Mesenchymal stem cell (in vitro differentiated cells and primary cell): ENCODE measurements at regions not wholly inside any gene's neighbourhood (a gene's known extent, or its start where the extent isn't known, plus 50 kb on each side); places are given as distances from the start of the nearest gene placed in this dataset.

Experiments
- DNase-seq: peaks from one replicate; pipeline ENCODE4 v3.0.0-alpha.2; 2013
- H2AFZ ChIP-seq: one replicate; pipeline ENCODE4 v1.6.1; 2013; ENCODE audit warnings: low read depth, mild to moderate bottlenecking, control low read depth, inconsistent platforms, low read length, moderate library complexity
- H2AK5ac ChIP-seq: 2 replicates; pipeline ENCODE4 v1.6.1; 2013; ENCODE audit warnings: low read length, moderate library complexity, mild to moderate bottlenecking, inconsistent platforms; ENCODE audit not compliant: severe bottlenecking
- H2BK120ac ChIP-seq: one replicate; pipeline ENCODE4 v1.6.1; 2013; ENCODE audit warnings: low read depth, mild to moderate bottlenecking, inconsistent platforms, low read length, moderate library complexity
- H2BK12ac ChIP-seq, 2 experiments: one replicate each; pipeline ENCODE4 v1.6.1; 2013; ENCODE audit warnings: inconsistent platforms in 2 of 2, low read length in 2 of 2, mild to moderate bottlenecking in 2 of 2, moderate library complexity in 2 of 2, control low read depth in 1 of 2
- H2BK15ac ChIP-seq: one replicate; pipeline ENCODE4 v1.6.1; 2013; ENCODE audit warnings: mild to moderate bottlenecking, low read depth, inconsistent platforms; ENCODE audit not compliant: poor library complexity, severe bottlenecking
- H2BK5ac ChIP-seq: 2 replicates; pipeline ENCODE4 v1.6.1; 2013; ENCODE audit warnings: low read depth, mild to moderate bottlenecking, low read length, control low read depth, inconsistent platforms; ENCODE audit not compliant: poor library complexity, severe bottlenecking
- H3K14ac ChIP-seq, 2 experiments: one replicate each; pipeline ENCODE4 v1.6.1; 2013; ENCODE audit warnings: inconsistent platforms in 2 of 2, low read length in 2 of 2, control low read depth in 1 of 2, mild to moderate bottlenecking in 1 of 2, moderate library complexity in 1 of 2
- H3K18ac ChIP-seq, 2 experiments: one replicate each; pipeline ENCODE4 v1.6.1; 2013; ENCODE audit warnings: inconsistent platforms in 2 of 2, low read length in 2 of 2, control low read depth in 1 of 2, low read depth in 1 of 2, mild to moderate bottlenecking in 1 of 2
- H3K23ac ChIP-seq, 2 experiments: one replicate each; pipeline ENCODE4 v1.6.1; 2013; ENCODE audit warnings: inconsistent platforms in 2 of 2, low read length in 2 of 2, mild to moderate bottlenecking in 2 of 2, moderate library complexity in 2 of 2, control low read depth in 1 of 2
- H3K27ac ChIP-seq: 2 replicates; pipeline ENCODE4 v1.5.1; 2013; ENCODE audit warnings: mild to moderate bottlenecking, moderate library complexity, low read length, control low read depth, inconsistent platforms; ENCODE audit not compliant: poor library complexity, severe bottlenecking
- H3K27me3 ChIP-seq, 2 experiments: 2 replicates each; pipeline versions ENCODE4 v1.6.1 to v1.7.0; 2013; ENCODE audit warnings: low read length in 2 of 2, mild to moderate bottlenecking in 2 of 2, moderate library complexity in 2 of 2, control low read depth in 1 of 2, inconsistent platforms in 1 of 2; ENCODE audit not compliant: control insufficient read depth in 1 of 2, insufficient read depth in 1 of 2
- H3K36me3 ChIP-seq, 2 experiments: 2 replicates each; pipeline versions ENCODE4 v1.6.1 to v1.7.0; 2013; ENCODE audit warnings: low read length in 2 of 2, control low read depth in 1 of 2, inconsistent platforms in 1 of 2, low read depth in 1 of 2, mild to moderate bottlenecking in 1 of 2; ENCODE audit not compliant: insufficient read depth in 2 of 2, control insufficient read depth in 1 of 2
- H3K4ac ChIP-seq, 2 experiments: one replicate each; pipeline ENCODE4 v1.6.1; 2013; ENCODE audit warnings: inconsistent platforms in 2 of 2, low read length in 2 of 2, mild to moderate bottlenecking in 2 of 2, moderate library complexity in 2 of 2, control low read depth in 1 of 2, low read depth in 1 of 2
- H3K4me1 ChIP-seq: 2 replicates; pipeline ENCODE4 v1.6.1; 2013; ENCODE audit warnings: low read depth, low read length, control low read depth; ENCODE audit not compliant: control insufficient read depth, insufficient read depth
- H3K4me2 ChIP-seq: 2 replicates; pipeline ENCODE4 v1.6.1; 2013; ENCODE audit warnings: low read length, mild to moderate bottlenecking, inconsistent platforms; ENCODE audit not compliant: poor library complexity, severe bottlenecking
- H3K4me3 ChIP-seq, 2 experiments: 2 replicates each; pipeline versions ENCODE4 v1.5.1 to v1.7.0; 2013; ENCODE audit warnings: low read length in 2 of 2, mild to moderate bottlenecking in 2 of 2, control low read depth in 1 of 2, low read depth in 1 of 2; ENCODE audit not compliant: insufficient read depth in 1 of 2
- H3K79me1 ChIP-seq: replicated peaks from 2 replicates; pipeline ENCODE4 v1.6.1; 2013; ENCODE audit warnings: mild to moderate bottlenecking, control low read depth, low read length, inconsistent platforms; ENCODE audit not compliant: poor library complexity, severe bottlenecking
- H3K9ac ChIP-seq: 2 replicates; pipeline ENCODE4 v1.7.0; 2013; ENCODE audit warnings: mild to moderate bottlenecking, low read length, moderate library complexity
- H3K9me3 ChIP-seq: 2 replicates; pipeline ENCODE4 v1.7.0; 2013; ENCODE audit warnings: mild to moderate bottlenecking, low read length; ENCODE audit not compliant: control insufficient read depth
- H4K8ac ChIP-seq: one replicate; pipeline ENCODE4 v1.6.1; 2013; ENCODE audit warnings: inconsistent platforms, mild to moderate bottlenecking, low read length, moderate library complexity
- H4K91ac ChIP-seq: one replicate; pipeline ENCODE4 v1.6.1; 2013; ENCODE audit warnings: mild to moderate bottlenecking, low read length, inconsistent platforms
- WGBS: methylation state at CpG from one replicate; pipeline ENCODE4 v1.1.7; 2013; ENCODE audit warnings: mixed read lengths; 5-methylcytosine and 5-hydroxymethylcytosine counted together

GRCh38 chr2:22944143-22944542 lies 440.8 kb upstream of the KLHL29 start:
- no peak overlapping the region for H3K18ac ChIP-seq
- H3K79me1 ChIP-seq, result no peaks in the 10 kb centered on the region
- no peak overlapping the region for H3K27ac ChIP-seq
- 89% methylated on average over 7 of the region's 7 CpGs for WGBS
- H2BK15ac ChIP-seq, result no peak overlapping the region
- H3K4me1 ChIP-seq, result no peaks in the 10 kb centered on the region
- no peak overlapping the region for H2AK5ac ChIP-seq
- no peak overlapping the region for H3K4me2 ChIP-seq
- no peak overlapping the region for H3K4me3 ChIP-seq
- no peaks in the 10 kb centered on the region for H3K36me3 ChIP-seq
- no peak overlapping the region for H2BK5ac ChIP-seq
- no peak overlapping the region for H3K9ac ChIP-seq
- no peaks in the 10 kb centered on the region for H3K9me3 ChIP-seq
- no peak overlapping the region for H4K91ac ChIP-seq
- H3K14ac ChIP-seq, result no peak overlapping the region
- no peak for DNase-seq
- H2BK120ac ChIP-seq, result no peak overlapping the region
- H3K23ac ChIP-seq, result no peak overlapping the region
- no peaks in the 10 kb centered on the region for H3K27me3 ChIP-seq
- no peak overlapping the region for H2AFZ ChIP-seq
- H4K8ac ChIP-seq, result no peak overlapping the region
- no peak overlapping the region for H3K4ac ChIP-seq
- no peak overlapping the region for H2BK12ac ChIP-seq

- 75% methylated on average over 1 of the region's 2 CpGs for WGBS
- no peaks in the 10 kb centered on the region for H3K27me3 ChIP-seq
Observed at GRCh38 chr2:22946553-22946952, 438.4 kb upstream of the KLHL29 start.

GRCh38 chr2:22947741-22948140 lies 437.2 kb upstream of the KLHL29 start:
- Histone ChIP-seq H3K4me2 (no peak overlapping the region), H2BK15ac (no peak overlapping the region), H4K8ac (no peak overlapping the region), H2BK5ac (no peak overlapping the region), H3K27me3 (no peaks in the 10 kb centered on the region), H2BK120ac (no peak overlapping the region), H3K23ac (no peak overlapping the region), H2BK12ac (no peak overlapping the region), H3K18ac (no peak overlapping the region), H3K14ac (no peak overlapping the region), H3K36me3 (no peaks in the 10 kb centered on the region), H3K9ac (no peak overlapping the region), H2AFZ (no peak overlapping the region), H3K4me3 (no peak overlapping the region), H3K27ac (no peak overlapping the region), H3K79me1 (no peaks in the 10 kb centered on the region), H3K9me3 (no peaks in the 10 kb centered on the region), H2AK5ac (no peak overlapping the region), H3K4me1 (no peaks in the 10 kb centered on the region), H4K91ac (no peak overlapping the region), H3K4ac (no peak overlapping the region)
- no peak for DNase-seq
- 88% methylated on average over 4 of the region's 4 CpGs for WGBS

More at GRCh38 chr2:22946553-22946952, 438.4 kb upstream of the KLHL29 start:
- no peaks in the 10 kb centered on the region for H3K79me1 ChIP-seq
- H2BK120ac ChIP-seq, result no peak overlapping the region
- no peak overlapping the region for H3K4me2 ChIP-seq
- no peak overlapping the region for H3K23ac ChIP-seq
- no peak overlapping the region for H2AK5ac ChIP-seq
- H3K4me3 ChIP-seq, result no peak overlapping the region
- H3K4ac ChIP-seq, result no peak overlapping the region
- H2BK15ac ChIP-seq, result no peak overlapping the region
- H2BK12ac ChIP-seq, result no peak overlapping the region
- H3K4me1 ChIP-seq, result no peaks in the 10 kb centered on the region
- no peaks in the 10 kb centered on the region for H3K9me3 ChIP-seq
- no peak overlapping the region for H4K8ac ChIP-seq
- no peak overlapping the region for H3K27ac ChIP-seq
- no peak overlapping the region for H2BK5ac ChIP-seq
- no peak overlapping the region for H3K18ac ChIP-seq
- no peak overlapping the region for H3K14ac ChIP-seq
- H3K9ac ChIP-seq, result no peak overlapping the region
- DNase-seq, result no peak
- H2AFZ ChIP-seq, result no peak overlapping the region
- H4K91ac ChIP-seq, result no peak overlapping the region
- no peaks in the 10 kb centered on the region for H3K36me3 ChIP-seq

- no peak overlapping the region for H2AFZ ChIP-seq
- H2BK12ac ChIP-seq, result no peak overlapping the region
- no peak overlapping the region for H3K9ac ChIP-seq
- H2BK15ac ChIP-seq, result no peak overlapping the region
- no peak for DNase-seq
- WGBS, result 13% methylated on average over 1 of the region's 2 CpGs
- H2AK5ac ChIP-seq, result no peak overlapping the region
- H2BK120ac ChIP-seq, result no peak overlapping the region
- H4K91ac ChIP-seq, result no peak overlapping the region
- H4K8ac ChIP-seq, result no peak overlapping the region
- no peak overlapping the region for H2BK5ac ChIP-seq
- H3K27ac ChIP-seq, result no peak overlapping the region
- H3K4me1 ChIP-seq, result no peaks in the 10 kb centered on the region
- H3K4me3 ChIP-seq, result no peak overlapping the region
- H3K14ac ChIP-seq, result no peak overlapping the region
- no peak overlapping the region for H3K4me2 ChIP-seq
- no peaks in the 10 kb centered on the region for H3K36me3 ChIP-seq
- no peaks in the 10 kb centered on the region for H3K9me3 ChIP-seq
- no peaks in the 10 kb centered on the region for H3K79me1 ChIP-seq
- H3K4ac ChIP-seq, result no peak overlapping the region
- no peak overlapping the region for H3K18ac ChIP-seq
- no peak overlapping the region for H3K23ac ChIP-seq
- H3K27me3 ChIP-seq, result no peaks in the 10 kb centered on the region
Observed at GRCh38 chr2:22950431-22950830, 434.5 kb upstream of the KLHL29 start.
